ENCODE measurements at regions not wholly inside any gene's neighbourhood (a gene's known extent, or its start where the extent isn't known, plus 50 kb on each side); places are given as distances from the start of the nearest gene placed in this dataset.

DNA sequence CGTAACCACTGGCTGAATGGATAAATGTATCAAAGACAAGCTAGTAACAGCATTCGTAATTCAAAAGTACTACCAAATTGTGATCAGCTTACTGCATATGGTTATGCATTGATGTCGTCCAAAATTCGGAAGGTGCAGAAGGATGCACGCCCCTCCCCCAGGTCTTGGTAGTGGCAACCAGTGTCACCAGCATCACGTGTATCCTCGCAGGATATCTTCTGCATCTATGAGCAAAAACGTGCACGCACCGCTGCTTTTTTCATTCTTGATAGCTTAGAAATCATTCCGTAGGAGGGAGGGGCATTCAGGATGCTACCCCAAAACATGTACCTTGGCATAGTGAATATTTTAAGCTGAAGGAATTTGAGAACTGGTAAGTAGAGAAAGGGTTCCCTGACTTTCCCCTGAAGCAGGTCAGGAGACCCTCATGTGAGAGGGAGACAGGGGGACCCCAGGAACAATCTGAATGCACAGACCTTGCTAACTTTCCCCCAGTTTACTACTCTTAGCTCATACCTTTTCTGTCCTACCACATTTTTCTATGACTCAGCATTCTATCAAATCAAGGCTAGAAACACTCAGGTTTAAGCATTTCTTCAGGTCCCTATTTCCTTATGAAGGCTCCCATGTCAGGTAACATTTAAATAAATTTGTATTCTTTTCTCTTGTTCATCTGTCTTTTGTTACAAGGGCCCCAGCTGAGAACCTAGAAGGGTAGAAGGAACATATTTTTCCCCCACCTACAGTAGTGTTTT, 61.2 kb upstream of the TM9SF2 start:
- TF ChIP-seq, protein P1, sequence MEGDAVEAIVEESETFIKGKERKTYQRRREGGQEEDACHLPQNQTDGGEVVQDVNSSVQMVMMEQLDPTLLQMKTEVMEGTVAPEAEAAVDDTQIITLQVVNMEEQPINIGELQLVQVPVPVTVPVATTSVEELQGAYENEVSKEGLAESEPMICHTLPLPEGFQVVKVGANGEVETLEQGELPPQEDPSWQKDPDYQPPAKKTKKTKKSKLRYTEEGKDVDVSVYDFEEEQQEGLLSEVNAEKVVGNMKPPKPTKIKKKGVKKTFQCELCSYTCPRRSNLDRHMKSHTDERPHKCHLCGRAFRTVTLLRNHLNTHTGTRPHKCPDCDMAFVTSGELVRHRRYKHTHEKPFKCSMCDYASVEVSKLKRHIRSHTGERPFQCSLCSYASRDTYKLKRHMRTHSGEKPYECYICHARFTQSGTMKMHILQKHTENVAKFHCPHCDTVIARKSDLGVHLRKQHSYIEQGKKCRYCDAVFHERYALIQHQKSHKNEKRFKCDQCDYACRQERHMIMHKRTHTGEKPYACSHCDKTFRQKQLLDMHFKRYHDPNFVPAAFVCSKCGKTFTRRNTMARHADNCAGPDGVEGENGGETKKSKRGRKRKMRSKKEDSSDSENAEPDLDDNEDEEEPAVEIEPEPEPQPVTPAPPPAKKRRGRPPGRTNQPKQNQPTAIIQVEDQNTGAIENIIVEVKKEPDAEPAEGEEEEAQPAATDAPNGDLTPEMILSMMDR (IDR thresholded peaks at IDR 0.05), result no peak
- no peak for TF ChIP-seq POLR2A (IDR thresholded peaks at IDR 0.05)
